ENCODE measurements at regions not wholly inside any gene's neighbourhood (a gene's known extent, or its start where the extent isn't known, plus 50 kb on each side); places are given as distances from the start of the nearest gene placed in this dataset.

DNA sequence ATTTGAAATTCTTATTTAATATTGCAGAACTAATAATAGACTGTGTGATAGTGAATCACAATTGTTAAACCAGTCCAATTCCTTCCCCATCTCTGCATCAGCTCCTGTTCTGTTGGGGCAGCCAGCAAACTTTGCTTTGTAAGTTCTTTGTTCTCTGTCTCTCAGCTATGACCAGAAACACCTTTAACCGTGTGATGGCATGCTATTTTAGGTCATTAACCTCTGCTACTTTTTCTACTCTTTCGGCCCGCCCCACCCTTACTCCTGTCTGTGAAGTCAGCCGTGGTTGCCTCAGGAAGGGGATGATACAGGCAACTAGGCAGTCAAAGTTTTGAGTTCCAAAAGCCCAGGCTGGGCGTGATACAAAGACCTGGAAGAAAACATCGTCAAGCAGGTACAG, 51.3 kb upstream of the EGFL6 start:
- H3K36me3 ChIP-seq (replicated peaks in 1 of 2), result no peaks in the 10 kb centered on the region
- no peak overlapping the region for H3K4me3 ChIP-seq
- no peak overlapping the region for H3K27ac ChIP-seq
- TF ChIP-seq CTCF (IDR thresholded peaks at IDR 0.05), result no peak
- TF ChIP-seq POLR2A (IDR thresholded peaks at IDR 0.05), result no peak
- 77 to 95% (median 83%) methylated on average over 6 of the region's 6 CpGs for WGBS, 4 donors
- H3K9me3 ChIP-seq (replicated peaks in 1 of 3), result no peaks in the 10 kb centered on the region
- H3K4me1 ChIP-seq (replicated peaks in 1 of 2), result no peaks in the 10 kb centered on the region
- no peaks in the 10 kb centered on the region for H3K27me3 ChIP-seq
- intact Hi-C loops (cut with DNase I), result loop anchor here (10.0 kb wide), 2 partner anchors 247 to 517 kb away; no protein-coding TSS in a partner anchor
- no peak for DNase-seq

DNA sequence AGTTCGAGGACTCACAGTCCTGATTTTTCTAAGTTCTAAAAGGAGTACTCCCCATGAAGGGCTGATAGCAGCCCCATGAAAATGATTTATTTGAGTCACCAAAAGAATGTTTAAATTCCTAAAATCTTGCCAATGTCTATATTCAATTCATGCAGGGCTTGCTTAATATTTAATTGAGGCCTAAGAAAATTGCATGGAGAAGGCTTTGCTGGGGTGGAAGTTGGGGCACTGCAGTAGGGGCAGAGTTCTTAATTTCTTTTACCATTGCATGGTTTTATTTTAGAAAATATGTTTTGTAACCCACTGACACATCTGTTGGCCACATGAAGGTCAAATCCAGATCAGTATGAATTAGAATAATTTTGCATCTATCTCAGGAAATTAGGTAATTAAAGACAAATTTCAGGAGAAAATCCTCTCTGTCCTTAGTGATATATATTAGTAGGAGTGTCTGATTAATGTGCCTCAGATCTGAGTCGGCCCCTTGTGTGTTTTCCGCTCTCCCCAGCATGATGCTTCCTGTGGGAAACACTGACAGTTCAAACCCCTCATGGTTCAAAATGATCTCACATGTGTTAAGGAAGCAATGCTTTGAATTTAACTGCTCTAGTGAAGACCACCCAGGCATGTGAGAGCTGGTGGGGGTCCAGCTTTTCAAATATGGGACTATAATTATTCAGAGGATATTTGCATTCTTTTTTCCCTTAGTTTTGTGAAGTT, 54.0 kb upstream of the EGFL6 start:
- H3K9me3 ChIP-seq (replicated peaks in 1 of 3), result no peaks in the 10 kb centered on the region
- H3K36me3 ChIP-seq (replicated peaks in 1 of 2), result no peaks in the 10 kb centered on the region
- no peak for TF ChIP-seq CTCF (IDR thresholded peaks at IDR 0.05)
- no peak for TF ChIP-seq POLR2A (IDR thresholded peaks at IDR 0.05)
- no peak overlapping the region for H3K4me3 ChIP-seq
- no peak overlapping the region for H3K27ac ChIP-seq
- no peaks in the 10 kb centered on the region for H3K27me3 ChIP-seq
- DNase-seq, result no peak
- 71 to 90% (median 80%) methylated on average over 2 to 3 of the region's 3 CpGs for WGBS, 4 donors
- no peaks in the 10 kb centered on the region for H3K4me1 ChIP-seq (replicated peaks in 1 of 2)
- intact Hi-C loops (cut with DNase I), result loop anchor here (10.0 kb wide), 2 partner anchors 249 to 519 kb away; no protein-coding TSS in a partner anchor

DNA sequence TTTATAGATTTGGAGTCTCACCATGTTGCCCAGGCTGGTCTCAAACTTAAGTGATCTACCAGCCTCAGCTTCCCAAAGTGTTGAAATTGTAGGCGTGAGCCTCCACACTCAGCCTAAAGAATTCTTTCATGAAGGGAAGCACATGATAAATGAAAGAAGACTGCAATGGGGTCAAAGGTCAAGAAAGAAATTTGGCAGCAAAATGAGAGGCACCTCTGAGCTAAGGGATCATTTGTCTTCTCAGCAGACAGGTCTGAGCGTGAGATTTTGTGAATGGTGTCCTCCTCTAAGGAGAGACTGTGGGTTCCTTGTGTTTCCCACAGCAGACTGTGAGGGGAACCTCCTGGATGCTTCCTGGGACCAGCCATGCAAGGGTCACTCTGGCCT, 57.5 kb upstream of the EGFL6 start:
- Histone ChIP-seq H3K9me3 (replicated peaks in 1 of 3) (no peaks in the 10 kb centered on the region), H3K36me3 (replicated peaks in 1 of 2) (no peaks in the 10 kb centered on the region), H3K4me3 (no peak overlapping the region), H3K4me1 (replicated peaks in 1 of 2) (no peaks in the 10 kb centered on the region), H3K27me3 (no peaks in the 10 kb centered on the region), H3K27ac (no peak overlapping the region)
- 48 to 80% (median 65%) methylated on average over 2 of the region's 2 CpGs for WGBS, 4 donors
- no peak for DNase-seq
- TF ChIP-seq POLR2A (IDR thresholded peaks at IDR 0.05) (no peak), CTCF (IDR thresholded peaks at IDR 0.05) (no peak)
- intact Hi-C loops (cut with DNase I), result loop anchor here (10.0 kb wide), 2 partner anchors 253 to 523 kb away; no protein-coding TSS in a partner anchor

DNA sequence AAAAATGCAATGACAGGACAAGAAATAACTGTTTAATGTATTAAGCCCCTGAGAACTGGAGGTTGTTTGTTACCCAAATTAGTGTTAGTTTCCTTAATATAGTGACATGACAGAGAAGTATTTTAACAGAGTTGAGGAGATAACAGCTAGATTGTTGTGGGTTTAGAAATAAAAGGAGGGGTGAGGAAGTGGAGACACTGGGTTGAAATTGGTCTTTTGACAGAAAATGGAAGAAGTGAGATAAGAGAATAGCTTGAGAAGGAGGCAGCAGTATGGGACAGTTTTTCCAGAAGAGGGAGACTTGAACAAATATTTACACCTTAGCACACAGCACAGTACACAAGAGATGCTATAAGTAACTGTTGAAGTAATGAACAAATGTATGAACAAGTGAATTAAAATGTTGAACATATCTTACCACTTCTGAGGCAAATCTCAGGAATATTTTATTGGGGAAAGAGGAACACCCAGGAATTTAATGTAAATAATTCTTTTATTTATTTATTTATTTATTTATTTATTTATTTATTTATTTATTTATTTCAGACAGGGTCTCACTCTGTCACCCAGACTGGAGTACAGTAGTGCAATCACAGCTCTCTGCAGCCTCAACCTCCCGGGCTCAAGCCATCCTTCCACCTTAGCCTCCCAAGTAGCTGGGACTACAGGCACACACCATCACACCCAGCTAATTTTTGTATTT, 58.0 kb upstream of the EGFL6 start:
- no peak for DNase-seq
- H3K27ac ChIP-seq, result no peak overlapping the region
- no peaks in the 10 kb centered on the region for H3K27me3 ChIP-seq
- H3K4me3 ChIP-seq, result no peak overlapping the region
- TF ChIP-seq POLR2A (IDR thresholded peaks at IDR 0.05) (no peak), CTCF (IDR thresholded peaks at IDR 0.05) (no peak)
- H3K4me1 ChIP-seq (replicated peaks in 1 of 2), result no peaks in the 10 kb centered on the region
- 76 to 100% (median 88%) methylated on average over 1 of the region's 1 CpG for WGBS, 4 donors
- H3K36me3 ChIP-seq (replicated peaks in 1 of 2), result no peaks in the 10 kb centered on the region
- no peaks in the 10 kb centered on the region for H3K9me3 ChIP-seq (replicated peaks in 1 of 3)
- intact Hi-C loops (cut with DNase I), result loop anchor here (10.0 kb wide), 2 partner anchors 253 to 523 kb away; no protein-coding TSS in a partner anchor

Measured in adrenal gland (tissue), 9 donors.